ENCODE measurements at regions not wholly inside any gene's neighbourhood (a gene's known extent, or its start where the extent isn't known, plus 50 kb on each side); places are given as distances from the start of the nearest gene placed in this dataset.

DNA sequence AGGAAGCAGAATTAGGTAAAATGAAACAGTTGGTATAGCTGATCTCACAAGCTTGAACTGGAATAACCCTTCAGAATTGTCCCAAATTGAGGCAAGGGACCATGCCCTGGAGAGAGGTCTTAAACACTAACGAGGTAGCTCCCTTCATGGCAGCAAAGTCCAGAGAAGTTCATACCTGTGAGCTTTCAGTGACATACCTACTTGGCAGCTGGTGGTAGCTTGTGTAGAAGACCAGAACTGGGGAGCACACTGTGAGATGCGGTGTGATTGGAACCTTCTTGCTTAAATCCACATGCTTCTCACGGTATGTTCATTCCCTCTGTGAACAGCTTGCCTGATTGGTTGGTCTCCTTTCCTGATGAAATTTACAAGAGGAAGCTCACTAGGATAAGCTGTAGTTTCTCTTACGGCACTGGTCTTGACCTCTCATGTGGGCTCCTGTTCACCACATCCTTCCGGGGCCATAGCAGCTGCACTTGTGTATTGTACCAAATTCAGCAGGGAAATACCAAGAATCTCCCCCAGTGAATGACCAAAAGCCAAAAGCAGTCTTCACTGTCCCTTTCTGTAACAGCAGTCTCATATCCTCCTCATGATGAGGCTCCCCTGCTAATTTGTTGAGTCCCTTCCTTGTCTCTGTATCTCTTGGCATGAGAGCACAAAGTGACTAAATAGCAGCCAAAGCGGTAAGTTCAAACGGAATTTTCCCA is 483.7 kb upstream of the FRG2C start:
- ATAC-seq (ENCODE audit: low read depth) (no peak), DNase-seq (no peak)
- Mint-ChIP-seq H3K27ac (no peak overlapping the region), H3K9me3 (ENCODE audit: insufficient read depth) (no peaks in the 10 kb centered on the region), H3K27me3 (no peaks in the 10 kb centered on the region), H3K4me1 (peaks cover 3% of the 10 kb centered on the region), H3K4me3 (no peak overlapping the region)
- Histone ChIP-seq H3K9ac (ENCODE audit: low read length) (no peak overlapping the region), H3K27ac (ENCODE audit: low read length in 2 of 2) (no peak overlapping the region), H3K9me3 (ENCODE audit: control extremely low read depth in 1 of 3, control insufficient read depth in 2 of 3, insufficient read depth in 1 of 3, low read length in 2 of 3) (no peaks in the 10 kb centered on the region), H4K20me1 (ENCODE audit: control insufficient read depth, insufficient read depth, low read length, poor library complexity, severe bottlenecking) (no peaks in the 10 kb centered on the region), H3K4me1 (ENCODE audit: control insufficient read depth in 2 of 2, insufficient read depth in 2 of 2, low read length in 2 of 2) (no peaks in the 10 kb centered on the region), H3K79me2 (ENCODE audit: control insufficient read depth, insufficient read depth, low read length) (no peaks in the 10 kb centered on the region), H2AFZ (ENCODE audit: insufficient read depth, low read depth, low read length, poor library complexity, severe bottlenecking) (no peak overlapping the region), H3K4me2 (replicated peaks; ENCODE audit: low read depth, low read length, poor library complexity, severe bottlenecking) (no peak overlapping the region), H3K36me3 (replicated peaks in 1 of 2; ENCODE audit: control extremely low read depth in 1 of 2, control insufficient read depth in 1 of 2, extremely low read depth in 1 of 2, insufficient read depth in 2 of 2, low read length in 1 of 2) (no peaks in the 10 kb centered on the region), H3K4me3 (ENCODE audit: control extremely low read depth in 1 of 5, extremely low read depth in 1 of 5, insufficient read depth in 1 of 5, low read depth in 2 of 5, low read length in 4 of 5) (no peak overlapping the region), H3K27me3 (replicated peaks in 1 of 4; ENCODE audit: control extremely low read depth in 1 of 4, control insufficient read depth in 3 of 4, insufficient read depth in 4 of 4, low read length in 3 of 4) (no peaks in the 10 kb centered on the region)
- WGBS (ENCODE audit: insufficient coverage): 91% methylated on average over 4 of the region's 7 CpGs
- ChIA-PET POLR2A (no interaction called here), CTCF (interaction anchor here (2.4 kb wide), 1 partner anchor 12 kb away, joined by 10 read pairs; no protein-coding TSS in a partner anchor)
- intact Hi-C loops (cut with micrococcal nuclease): no loop called here
- TF ChIP-seq, protein P1, sequence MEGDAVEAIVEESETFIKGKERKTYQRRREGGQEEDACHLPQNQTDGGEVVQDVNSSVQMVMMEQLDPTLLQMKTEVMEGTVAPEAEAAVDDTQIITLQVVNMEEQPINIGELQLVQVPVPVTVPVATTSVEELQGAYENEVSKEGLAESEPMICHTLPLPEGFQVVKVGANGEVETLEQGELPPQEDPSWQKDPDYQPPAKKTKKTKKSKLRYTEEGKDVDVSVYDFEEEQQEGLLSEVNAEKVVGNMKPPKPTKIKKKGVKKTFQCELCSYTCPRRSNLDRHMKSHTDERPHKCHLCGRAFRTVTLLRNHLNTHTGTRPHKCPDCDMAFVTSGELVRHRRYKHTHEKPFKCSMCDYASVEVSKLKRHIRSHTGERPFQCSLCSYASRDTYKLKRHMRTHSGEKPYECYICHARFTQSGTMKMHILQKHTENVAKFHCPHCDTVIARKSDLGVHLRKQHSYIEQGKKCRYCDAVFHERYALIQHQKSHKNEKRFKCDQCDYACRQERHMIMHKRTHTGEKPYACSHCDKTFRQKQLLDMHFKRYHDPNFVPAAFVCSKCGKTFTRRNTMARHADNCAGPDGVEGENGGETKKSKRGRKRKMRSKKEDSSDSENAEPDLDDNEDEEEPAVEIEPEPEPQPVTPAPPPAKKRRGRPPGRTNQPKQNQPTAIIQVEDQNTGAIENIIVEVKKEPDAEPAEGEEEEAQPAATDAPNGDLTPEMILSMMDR (IDR thresholded peaks at IDR 0.05): no peak
- TF ChIP-seq EZH2 (IDR thresholded peaks at IDR 0.05; ENCODE audit: borderline replicate concordance, insufficient read depth, low read depth, low read length, poor library complexity, severe bottlenecking): no peak

DNA sequence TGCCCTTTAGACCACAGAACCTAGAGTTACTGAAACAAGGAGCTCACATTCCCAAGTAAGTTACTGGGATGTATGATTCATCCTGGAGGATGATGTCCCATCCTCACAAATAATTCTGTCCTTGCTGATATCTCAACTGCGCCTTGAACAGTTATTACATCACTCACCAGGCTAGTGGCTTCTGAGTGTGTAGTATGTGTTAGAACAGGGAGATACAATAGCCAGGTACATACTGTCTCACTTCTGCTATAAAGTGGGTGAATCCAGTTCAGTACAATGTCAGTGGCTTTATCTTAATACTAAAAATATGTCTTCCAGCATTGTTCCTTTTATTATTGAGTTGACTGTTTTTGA is 483.2 kb upstream of the FRG2C start:
- Histone ChIP-seq H3K27me3 (replicated peaks in 1 of 4; ENCODE audit: control extremely low read depth in 1 of 4, control insufficient read depth in 3 of 4, insufficient read depth in 4 of 4, low read length in 3 of 4) (no peaks in the 10 kb centered on the region), H3K4me2 (replicated peaks; ENCODE audit: low read depth, low read length, poor library complexity, severe bottlenecking) (no peak overlapping the region), H3K9me3 (ENCODE audit: control extremely low read depth in 1 of 3, control insufficient read depth in 2 of 3, insufficient read depth in 1 of 3, low read length in 2 of 3) (no peaks in the 10 kb centered on the region), H2AFZ (ENCODE audit: insufficient read depth, low read depth, low read length, poor library complexity, severe bottlenecking) (no peak overlapping the region), H3K36me3 (replicated peaks in 1 of 2; ENCODE audit: control extremely low read depth in 1 of 2, control insufficient read depth in 1 of 2, extremely low read depth in 1 of 2, insufficient read depth in 2 of 2, low read length in 1 of 2) (no peaks in the 10 kb centered on the region), H3K4me1 (ENCODE audit: control insufficient read depth in 2 of 2, insufficient read depth in 2 of 2, low read length in 2 of 2) (no peaks in the 10 kb centered on the region), H3K4me3 (ENCODE audit: control extremely low read depth in 1 of 5, extremely low read depth in 1 of 5, insufficient read depth in 1 of 5, low read depth in 2 of 5, low read length in 4 of 5) (no peak overlapping the region), H4K20me1 (ENCODE audit: control insufficient read depth, insufficient read depth, low read length, poor library complexity, severe bottlenecking) (no peaks in the 10 kb centered on the region), H3K9ac (ENCODE audit: low read length) (no peak overlapping the region), H3K79me2 (ENCODE audit: control insufficient read depth, insufficient read depth, low read length) (no peaks in the 10 kb centered on the region), H3K27ac (ENCODE audit: low read length in 2 of 2) (no peak overlapping the region)
- Mint-ChIP-seq H3K9me3 (ENCODE audit: insufficient read depth) (no peaks in the 10 kb centered on the region), H3K27ac (no peak overlapping the region), H3K27me3 (no peaks in the 10 kb centered on the region), H3K4me3 (no peak overlapping the region), H3K4me1 (peaks cover 3% of the 10 kb centered on the region)
- no peak for TF ChIP-seq EZH2 (IDR thresholded peaks at IDR 0.05; ENCODE audit: borderline replicate concordance, insufficient read depth, low read depth, low read length, poor library complexity, severe bottlenecking)
- TF ChIP-seq, protein P1 (IDR thresholded peaks at IDR 0.05): no peak
- ATAC-seq (ENCODE audit: low read depth) (no peak), DNase-seq (no peak)
- POLR2A ChIA-PET: no interaction called here
- no CpG with 5 or more reads among the region's 1 CpG for WGBS (ENCODE audit: insufficient coverage)
- intact Hi-C loops (cut with micrococcal nuclease): no loop called here
- CTCF ChIA-PET: interaction anchor here (2.4 kb wide), 1 partner anchor 11 kb away, joined by 10 read pairs; no protein-coding TSS in a partner anchor
